Natural killer cell (primary cell): ENCODE measurements at regions not wholly inside any gene's neighbourhood (a gene's known extent, or its start where the extent isn't known, plus 50 kb on each side); places are given as distances from the start of the nearest gene placed in this dataset.

ENCODE experiments used
- ATAC-seq, 3 donors: fragments of 150-1000 bp in 2 of 3; fragments of 200-7000 bp in 1 of 3; cut with Tn5 transposase; 1 replicate in 1 of 3; 2 replicates in 2 of 3; pipeline ENCODE4 v1.10.0; 2021; ENCODE audit warnings: mild to moderate bottlenecking in 2 of 3, moderate library complexity in 2 of 3
- DNase-seq, 2 donors: peaks; one replicate each; pipeline versions ENCODE4 v3.0.0 to v3.0.0-alpha.2; 2013 to 2021; ENCODE audit warnings: mixed read lengths in 1 of 2
- H3K27ac ChIP-seq: one replicate; pipeline ENCODE4 v1.5.1; 2013; ENCODE audit warnings: mild to moderate bottlenecking, low read length
- H3K27me3 ChIP-seq: one replicate; pipeline ENCODE4 v1.6.1; 2013; ENCODE audit warnings: low read length; ENCODE audit not compliant: control insufficient read depth, insufficient read depth
- H3K36me3 ChIP-seq: one replicate; pipeline ENCODE4 v1.6.1; 2013; ENCODE audit warnings: low read length; ENCODE audit not compliant: control insufficient read depth, insufficient read depth
- H3K4me1 ChIP-seq: one replicate; pipeline ENCODE4 v1.6.1; 2013; ENCODE audit warnings: low read length; ENCODE audit not compliant: control insufficient read depth, insufficient read depth
- H3K4me3 ChIP-seq: one replicate; pipeline ENCODE4 v1.5.1; 2013; ENCODE audit warnings: low read length
- H3K9me3 ChIP-seq: one replicate; pipeline ENCODE4 v1.6.1; 2013; ENCODE audit warnings: low read length; ENCODE audit not compliant: control insufficient read depth, insufficient read depth
- H3K27ac Mint-ChIP-seq, 2 donors: one replicate each; pipeline ENCODE4 v1.8.0; 2022; ENCODE audit warnings: mild to moderate bottlenecking in 2 of 2, mixed read lengths in 2 of 2, moderate library complexity in 1 of 2
- H3K27me3 Mint-ChIP-seq, 2 donors: one replicate each; pipeline ENCODE4 v1.8.0; 2022; ENCODE audit warnings: low read depth in 2 of 2, mixed read lengths in 2 of 2
- H3K36me3 Mint-ChIP-seq: one replicate; pipeline ENCODE4 v1.8.0; 2022; ENCODE audit warnings: mixed read lengths
- H3K4me1 Mint-ChIP-seq, 2 donors: one replicate each; pipeline ENCODE4 v1.8.0; 2022; ENCODE audit warnings: mixed read lengths in 2 of 2
- H3K4me3 Mint-ChIP-seq: one replicate; pipeline ENCODE4 v1.8.0; 2022; ENCODE audit warnings: mild to moderate bottlenecking, moderate library complexity, mixed read lengths
- H3K9me3 Mint-ChIP-seq, 2 donors: one replicate each; pipeline ENCODE4 v1.8.0; 2022; ENCODE audit warnings: mixed read lengths in 2 of 2
- CTCF ChIP-seq: fragments of 200-600 bp; IDR thresholded peaks from one replicate; pipeline ENCODE4 v1.8.0; 2022; ENCODE audit warnings: antibody characterized with exemption
- WGBS: methylation state at CpG from one replicate; pipeline ENCODE4 v1.1.7; 2013; ENCODE audit warnings: missing lambda C conversion rate; ENCODE audit not compliant: insufficient coverage; 5-methylcytosine and 5-hydroxymethylcytosine counted together
- intact Hi-C: fragments of 100-400 bp; cut with micrococcal nuclease; formaldehyde crosslinking; loops from one replicate; pipeline ENCODE4 v1.14.2; 2022

GRCh38 chr10:78781251-78781913 is 287.4 kb upstream of the ZMIZ1 start:
- no peaks in the 10 kb centered on the region for H3K4me1 Mint-ChIP-seq
- no peak overlapping the region for H3K4me3 ChIP-seq
- no peaks in the 10 kb centered on the region for H3K9me3 Mint-ChIP-seq
- H3K36me3 ChIP-seq, result no peaks in the 10 kb centered on the region
- H3K9me3 ChIP-seq, result no peaks in the 10 kb centered on the region
- TF ChIP-seq CTCF, result no peak
- H3K27ac ChIP-seq, result no peak overlapping the region
- no peak overlapping the region for H3K4me3 Mint-ChIP-seq
- no peaks in the 10 kb centered on the region for H3K27me3 ChIP-seq
- H3K36me3 Mint-ChIP-seq, result no peaks in the 10 kb centered on the region
- no peaks in the 10 kb centered on the region for H3K4me1 ChIP-seq
- intact Hi-C loops, result no loop called here
- H3K27ac Mint-ChIP-seq, result no peak overlapping the region
- DNase-seq (no peak), ATAC-seq (no peak)
- WGBS, result 90% methylated on average over 10 of the region's 10 CpGs
- H3K27me3 Mint-ChIP-seq, result peaks cover 10 to 19% of the 10 kb centered on the region in 2 donors

GRCh38 chr10:78781991-78782390 is 286.8 kb upstream of the ZMIZ1 start:
- 91% methylated on average over 6 of the region's 6 CpGs for WGBS
- H3K4me3 ChIP-seq, result no peak overlapping the region
- no peak overlapping the region for H3K4me3 Mint-ChIP-seq
- no peaks in the 10 kb centered on the region for H3K9me3 ChIP-seq
- no peaks in the 10 kb centered on the region for H3K4me1 Mint-ChIP-seq
- peaks cover 10 to 19% of the 10 kb centered on the region in 2 donors for H3K27me3 Mint-ChIP-seq
- no peak for TF ChIP-seq CTCF
- H3K4me1 ChIP-seq, result no peaks in the 10 kb centered on the region
- no peaks in the 10 kb centered on the region for H3K36me3 Mint-ChIP-seq
- intact Hi-C loops, result no loop called here
- no peak for DNase-seq
- no peak overlapping the region for H3K27ac Mint-ChIP-seq
- no peaks in the 10 kb centered on the region for H3K27me3 ChIP-seq
- H3K9me3 Mint-ChIP-seq, result no peaks in the 10 kb centered on the region
- H3K36me3 ChIP-seq, result no peaks in the 10 kb centered on the region
- ATAC-seq, result no peak
- no peak overlapping the region for H3K27ac ChIP-seq

GRCh38 chr10:78782441-78782840 is 286.3 kb upstream of the ZMIZ1 start:
- no peaks in the 10 kb centered on the region for H3K4me1 ChIP-seq
- H3K27me3 ChIP-seq, result no peaks in the 10 kb centered on the region
- no peaks in the 10 kb centered on the region for H3K9me3 Mint-ChIP-seq
- WGBS, result 91% methylated on average over 6 of the region's 6 CpGs
- no peak for ATAC-seq
- H3K4me3 Mint-ChIP-seq, result no peak overlapping the region
- no peaks in the 10 kb centered on the region for H3K36me3 ChIP-seq
- H3K36me3 Mint-ChIP-seq, result no peaks in the 10 kb centered on the region
- no peak overlapping the region for H3K27ac ChIP-seq
- intact Hi-C loops, result no loop called here
- H3K9me3 ChIP-seq, result no peaks in the 10 kb centered on the region
- no peak overlapping the region for H3K4me3 ChIP-seq
- no peak for TF ChIP-seq CTCF
- peaks cover 12 to 19% of the 10 kb centered on the region in 2 donors for H3K27me3 Mint-ChIP-seq
- DNase-seq, result no peak
- H3K27ac Mint-ChIP-seq, result no peak overlapping the region
- H3K4me1 Mint-ChIP-seq, result no peaks in the 10 kb centered on the region

GRCh38 chr10:78783753-78784152 is 285.0 kb upstream of the ZMIZ1 start:
- no peaks in the 10 kb centered on the region for H3K27me3 ChIP-seq
- ATAC-seq, result no peak
- H3K36me3 ChIP-seq, result no peaks in the 10 kb centered on the region
- Mint-ChIP-seq H3K4me3 (no peak overlapping the region), H3K36me3 (no peaks in the 10 kb centered on the region), H3K9me3 (no peaks in the 10 kb centered on the region), H3K27me3 (peaks cover 13 to 22% of the 10 kb centered on the region in 2 donors), H3K27ac (no peak overlapping the region), H3K4me1 (no peaks in the 10 kb centered on the region)
- no peak overlapping the region for H3K4me3 ChIP-seq
- no peak for TF ChIP-seq CTCF
- no peaks in the 10 kb centered on the region for H3K9me3 ChIP-seq
- no peaks in the 10 kb centered on the region for H3K4me1 ChIP-seq
- 90% methylated on average over 3 of the region's 3 CpGs for WGBS
- intact Hi-C loops, result no loop called here
- no peak for DNase-seq
- no peak overlapping the region for H3K27ac ChIP-seq
